Prostate gland (tissue), 2 donors: ENCODE measurements at regions not wholly inside any gene's neighbourhood (a gene's known extent, or its start where the extent isn't known, plus 50 kb on each side); places are given as distances from the start of the nearest gene placed in this dataset.
"Not testable (repeated sequence)": the region's sequence is repeated elsewhere in the genome, so short reads cannot be mapped to it uniquely, and the experiment has no call there.

ENCODE experiments used
- POLR2A ChIP-seq: fragments of 450-650 bp; IDR thresholded peaks from one replicate; pipeline ENCODE4 v1.6.1; 2016; ENCODE audit warnings: antibody characterized with exemption, mild to moderate bottlenecking
- TF ChIP-seq, protein P1 (sequence below), 4 experiments: fragments of 200-600 bp in 2 of 4; fragments of 450-650 bp in 2 of 4; sonication (generic) in 2 of 4; IDR thresholded peaks; 1 replicate in 3 of 4; 2 replicates in 1 of 4; pipeline ENCODE4 v1.5.1; 2016 to 2019; ENCODE audit warnings: antibody characterized with exemption in 4 of 4, mild to moderate bottlenecking in 2 of 4, moderate library complexity in 2 of 4

DNA sequence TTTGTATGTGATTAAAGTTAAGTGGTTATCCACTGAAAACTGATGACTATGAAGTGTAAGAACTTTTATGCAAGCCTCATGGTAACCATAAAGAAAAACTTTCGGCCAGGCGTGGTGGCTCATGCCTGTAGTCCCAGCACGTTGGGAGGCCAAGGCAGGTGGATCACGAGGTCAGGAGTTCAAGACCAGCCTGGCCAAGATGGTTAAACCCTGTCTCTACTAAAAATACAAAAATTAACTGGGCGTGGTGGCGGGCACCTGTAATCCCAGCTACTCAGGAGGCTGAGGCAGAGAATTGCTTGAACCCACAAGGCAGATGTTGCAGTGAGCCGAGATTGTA, 89.0 kb downstream of the TNFRSF13B start:
- TF ChIP-seq, protein P1, sequence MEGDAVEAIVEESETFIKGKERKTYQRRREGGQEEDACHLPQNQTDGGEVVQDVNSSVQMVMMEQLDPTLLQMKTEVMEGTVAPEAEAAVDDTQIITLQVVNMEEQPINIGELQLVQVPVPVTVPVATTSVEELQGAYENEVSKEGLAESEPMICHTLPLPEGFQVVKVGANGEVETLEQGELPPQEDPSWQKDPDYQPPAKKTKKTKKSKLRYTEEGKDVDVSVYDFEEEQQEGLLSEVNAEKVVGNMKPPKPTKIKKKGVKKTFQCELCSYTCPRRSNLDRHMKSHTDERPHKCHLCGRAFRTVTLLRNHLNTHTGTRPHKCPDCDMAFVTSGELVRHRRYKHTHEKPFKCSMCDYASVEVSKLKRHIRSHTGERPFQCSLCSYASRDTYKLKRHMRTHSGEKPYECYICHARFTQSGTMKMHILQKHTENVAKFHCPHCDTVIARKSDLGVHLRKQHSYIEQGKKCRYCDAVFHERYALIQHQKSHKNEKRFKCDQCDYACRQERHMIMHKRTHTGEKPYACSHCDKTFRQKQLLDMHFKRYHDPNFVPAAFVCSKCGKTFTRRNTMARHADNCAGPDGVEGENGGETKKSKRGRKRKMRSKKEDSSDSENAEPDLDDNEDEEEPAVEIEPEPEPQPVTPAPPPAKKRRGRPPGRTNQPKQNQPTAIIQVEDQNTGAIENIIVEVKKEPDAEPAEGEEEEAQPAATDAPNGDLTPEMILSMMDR (IDR thresholded peaks at IDR 0.05) = not testable (repeated sequence)
- TF ChIP-seq POLR2A = not testable (repeated sequence)
